ENCODE measurements at regions not wholly inside any gene's neighbourhood (a gene's known extent, or its start where the extent isn't known, plus 50 kb on each side); places are given as distances from the start of the nearest gene placed in this dataset.

DNA sequence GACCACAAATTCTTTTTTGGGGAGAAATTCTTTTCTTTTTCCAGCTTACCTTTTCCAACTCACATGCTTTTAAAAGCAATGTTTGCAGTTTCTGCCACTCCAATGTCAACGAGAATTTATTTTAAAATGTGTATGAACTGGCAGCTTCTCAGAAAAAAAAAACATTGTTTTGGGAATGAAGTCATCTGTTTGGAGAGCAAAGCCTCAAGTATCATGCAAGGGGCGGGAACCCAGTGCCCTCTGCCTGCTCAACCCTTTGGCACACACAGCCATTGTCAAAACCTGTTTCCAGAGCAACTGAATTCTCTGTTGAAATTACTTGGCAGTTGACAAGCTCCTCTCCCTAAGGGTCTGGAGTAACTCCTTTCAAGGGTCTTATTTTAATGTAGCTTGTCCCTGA is 128.5 kb downstream of the QPCT start:
- peak; percentile 53 for DNase-seq

- no peak for DNase-seq
These were observed 132.0 kb downstream of the QPCT start for GRCh38 chr2:37476411-37476810.

GRCh38 chr2:37477921-37478320 is 133.5 kb downstream of the QPCT start:
- DNase-seq = no peak

DNA sequence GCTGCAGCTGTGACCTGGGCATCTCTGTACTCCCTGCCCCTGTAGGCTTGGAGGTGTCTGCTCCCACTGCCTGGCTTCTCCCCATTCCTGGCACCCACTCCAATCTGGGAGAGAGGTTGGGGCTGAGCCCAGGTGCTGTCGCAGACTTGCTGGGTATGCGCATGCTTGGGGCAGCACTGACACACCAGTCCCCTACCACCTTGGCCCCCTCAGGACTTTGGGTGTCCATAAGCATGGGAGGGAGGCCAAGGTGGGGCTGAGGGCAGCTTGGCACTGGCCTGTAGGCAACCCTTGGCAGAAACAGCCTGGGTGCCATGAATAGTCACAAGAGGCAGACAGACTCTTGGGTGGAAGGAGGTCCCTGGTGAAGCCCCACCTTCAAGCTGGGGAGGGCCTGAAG is 136.8 kb downstream of the QPCT start:
- no peak for DNase-seq

DNA sequence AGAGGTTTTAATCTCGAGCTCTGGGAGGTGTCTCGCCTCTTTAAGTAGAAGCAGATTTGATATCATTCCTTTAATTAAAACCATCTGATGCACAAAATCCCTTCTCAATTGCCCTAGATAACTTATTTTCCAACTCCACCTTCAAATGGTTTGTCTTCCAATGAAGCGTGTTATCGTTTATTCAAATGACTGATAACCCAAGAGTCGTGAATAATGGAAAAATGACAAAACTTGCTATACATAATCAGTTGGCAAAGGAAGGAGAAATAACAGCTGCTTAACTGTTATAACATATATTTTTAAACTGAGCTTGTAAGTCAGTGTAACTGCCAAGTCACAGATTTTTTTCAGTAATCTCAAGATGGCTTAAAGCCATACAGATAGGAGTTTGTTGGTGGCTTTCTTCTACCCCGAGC is 144.6 kb downstream of the QPCT start:
- DNase-seq = no peak

- DNase-seq = no peak
These were observed 145.1 kb downstream of the QPCT start for GRCh38 chr2:37489536-37489935.

- no peak for DNase-seq
These were observed 149.0 kb downstream of the QPCT start for GRCh38 chr2:37493425-37493824.

- DNase-seq = no peak
These were observed 154.7 kb downstream of the QPCT start for GRCh38 chr2:37499113-37499512.

DNA sequence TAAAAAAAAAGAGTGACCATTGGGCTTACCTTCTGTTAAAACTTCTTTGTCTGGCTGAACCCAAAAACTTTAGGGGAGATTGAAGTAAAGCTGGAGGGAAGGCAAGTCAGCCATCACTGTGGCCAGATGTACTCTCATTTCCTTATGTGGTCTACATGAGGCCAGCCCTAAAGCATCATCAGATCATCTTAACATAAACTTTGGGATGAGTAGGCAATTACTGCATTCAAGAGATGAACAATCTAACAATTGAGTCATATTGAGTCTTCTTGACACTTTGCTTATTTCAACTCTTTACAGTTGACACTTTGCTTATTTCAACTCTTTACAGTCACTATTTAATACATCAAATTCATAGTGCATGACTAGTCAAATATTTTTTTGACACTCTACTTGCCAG is 155.6 kb downstream of the QPCT start:
- no peak for DNase-seq

GRCh38 chr2:37501113-37501512 is 156.7 kb downstream of the QPCT start:
- no peak for DNase-seq

DNA sequence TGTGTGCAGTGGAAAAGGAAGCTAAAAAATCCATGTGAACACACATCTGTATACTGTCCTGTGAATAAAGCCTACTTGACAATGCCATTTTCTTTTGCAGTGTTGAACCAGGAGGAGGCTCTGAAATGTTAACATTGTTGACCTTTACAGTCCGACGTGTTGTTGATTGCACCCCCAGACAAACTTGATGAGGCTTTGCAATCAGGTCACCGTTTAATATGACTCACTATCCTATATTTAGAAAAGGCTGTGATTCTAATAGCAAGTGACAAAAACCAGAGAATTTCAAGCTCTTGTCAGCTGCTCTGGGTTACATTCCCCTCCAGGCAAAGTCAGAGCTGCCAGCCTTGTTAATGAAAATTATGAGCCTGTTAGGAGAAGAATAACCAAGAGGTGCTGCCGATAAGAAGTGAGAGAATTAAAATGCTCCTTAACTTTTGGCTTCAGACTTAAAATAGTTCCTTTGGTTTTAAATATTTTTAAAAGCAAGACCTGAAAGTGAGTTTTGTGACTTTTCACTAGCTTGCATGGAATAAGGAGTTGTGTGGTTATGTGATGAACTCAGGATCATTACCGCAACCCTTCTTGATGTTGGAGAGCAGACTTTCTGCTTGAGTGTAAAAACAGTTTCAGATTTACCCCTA is 162.1 kb downstream of the QPCT start:
- peak; percentile 46 for DNase-seq

DNA sequence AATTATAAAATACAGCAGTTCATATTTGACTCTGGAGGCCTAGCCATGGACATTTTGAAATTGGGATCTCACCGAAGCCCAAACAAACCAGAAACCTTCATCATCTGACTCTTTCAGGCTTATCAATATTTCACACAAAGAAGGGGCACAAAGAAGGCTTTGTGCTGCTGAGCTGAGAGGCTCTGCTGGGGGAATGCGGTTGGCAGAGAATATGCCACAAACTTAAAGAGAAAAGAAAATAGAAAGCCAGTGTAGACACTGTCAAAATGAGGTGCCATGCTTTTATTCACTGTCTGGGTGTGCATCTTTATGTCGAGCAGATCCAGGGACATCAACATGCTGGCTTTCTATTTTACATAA is 162.6 kb downstream of the QPCT start:
- DNase-seq = no peak

DNA sequence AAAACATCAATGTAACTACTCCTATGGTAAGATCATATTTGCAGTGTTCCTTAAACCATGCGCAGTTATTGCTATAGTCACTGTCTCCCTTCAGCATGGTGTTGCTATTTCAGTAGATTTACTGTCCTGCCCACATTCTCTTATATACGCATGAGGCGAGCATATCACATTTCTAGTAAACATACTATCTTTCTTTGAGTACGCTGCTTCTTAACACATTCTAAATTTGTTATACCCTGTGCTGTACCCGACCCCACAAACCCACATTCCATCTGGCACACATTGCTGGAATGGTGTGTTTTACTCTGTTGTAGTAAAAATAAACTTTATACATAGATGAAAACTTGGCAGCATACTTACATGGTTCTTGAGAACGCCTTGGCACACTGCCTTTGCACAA is 163.3 kb downstream of the QPCT start:
- no peak for DNase-seq

- no peak for DNase-seq
These were observed 158.5 kb downstream of the CDC42EP3 start for GRCh38 chr2:37512971-37513370.

DNA sequence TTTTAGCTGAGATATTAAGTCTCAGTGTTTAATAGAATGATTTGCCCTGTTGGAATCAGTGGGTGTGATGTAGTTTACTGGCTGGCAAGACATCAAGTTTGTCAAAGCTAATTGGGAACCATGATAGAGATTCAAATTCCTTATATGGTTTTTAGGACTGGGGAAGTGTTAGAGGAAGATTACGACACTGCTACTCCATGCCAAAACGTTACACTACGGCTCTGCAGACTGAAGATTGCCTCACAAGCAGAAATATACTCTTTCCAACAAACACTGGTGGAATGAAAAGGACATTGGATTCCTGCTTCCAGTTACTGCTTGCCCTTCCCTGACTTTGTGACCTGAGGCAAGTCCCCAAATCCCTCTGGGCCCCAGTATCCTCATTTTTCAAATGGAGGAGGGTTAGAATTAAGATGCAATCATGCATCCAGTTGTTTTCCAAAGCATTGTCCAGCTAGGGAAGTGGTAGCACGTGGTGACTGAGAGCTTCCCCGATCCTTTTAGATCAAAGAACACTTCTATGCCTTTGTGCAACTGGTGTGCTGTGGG is 147.6 kb downstream of the CDC42EP3 start:
- no peak for DNase-seq

DNA sequence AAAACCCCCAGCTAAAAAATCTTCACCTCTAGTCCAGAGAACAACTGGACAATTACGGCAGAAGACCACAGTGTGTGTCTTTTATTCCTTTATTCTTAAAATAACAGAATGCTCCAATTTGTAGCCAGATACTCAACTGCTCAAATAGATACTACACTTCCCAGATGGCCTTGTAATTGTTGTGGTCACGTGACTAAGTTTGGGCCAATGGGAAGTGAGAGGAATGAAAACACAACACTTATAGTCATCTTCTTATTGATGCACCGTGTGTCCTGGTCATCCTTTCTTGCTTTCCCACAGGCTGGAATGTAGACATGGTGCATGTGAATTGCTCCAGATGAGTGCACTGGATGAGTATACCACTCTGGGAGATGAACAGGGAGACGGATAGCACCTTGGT is 145.1 kb downstream of the CDC42EP3 start:
- no peak for DNase-seq

DNA sequence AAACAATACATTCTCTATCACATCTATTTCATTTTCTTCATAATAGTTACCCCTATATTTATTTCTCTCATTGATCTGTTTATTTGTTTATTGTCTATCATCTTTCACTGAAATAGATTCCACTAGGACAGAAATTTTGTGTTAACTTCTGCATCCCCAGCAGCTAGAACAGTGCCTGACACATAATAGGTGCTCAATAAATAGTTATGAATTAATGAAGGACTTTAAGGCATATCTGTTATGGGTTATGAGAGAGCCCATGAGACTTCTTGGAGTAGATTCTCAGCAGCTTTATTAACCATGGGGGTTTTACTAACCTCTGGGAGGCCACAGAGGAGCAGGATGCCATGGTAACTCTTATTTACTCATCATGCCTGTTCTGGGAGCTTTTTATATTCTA is 144.6 kb downstream of the CDC42EP3 start:
- no peak for DNase-seq

DNA sequence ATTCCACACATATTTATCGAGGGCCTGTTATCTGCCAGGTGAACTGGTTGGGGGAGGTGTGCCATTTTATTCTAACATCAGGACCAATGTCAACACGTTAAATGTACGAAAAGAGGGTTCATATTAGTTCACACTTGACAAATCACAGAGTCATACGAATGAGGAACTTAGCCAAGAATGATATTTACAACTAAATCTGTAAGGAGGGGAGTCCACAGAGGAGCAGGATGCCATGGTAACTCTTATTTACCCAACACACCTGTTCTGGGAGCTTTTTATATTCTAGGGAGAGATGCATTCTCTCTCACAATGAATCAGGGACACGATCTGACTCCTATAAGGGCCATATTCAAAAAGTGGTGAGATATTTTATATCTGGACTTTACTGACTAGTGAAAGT is 144.1 kb downstream of the CDC42EP3 start:
- peak; percentile 41 for DNase-seq

GRCh38 chr2:37529830-37530415 is 141.5 kb downstream of the CDC42EP3 start:
- DNase-seq = no peak

DNA sequence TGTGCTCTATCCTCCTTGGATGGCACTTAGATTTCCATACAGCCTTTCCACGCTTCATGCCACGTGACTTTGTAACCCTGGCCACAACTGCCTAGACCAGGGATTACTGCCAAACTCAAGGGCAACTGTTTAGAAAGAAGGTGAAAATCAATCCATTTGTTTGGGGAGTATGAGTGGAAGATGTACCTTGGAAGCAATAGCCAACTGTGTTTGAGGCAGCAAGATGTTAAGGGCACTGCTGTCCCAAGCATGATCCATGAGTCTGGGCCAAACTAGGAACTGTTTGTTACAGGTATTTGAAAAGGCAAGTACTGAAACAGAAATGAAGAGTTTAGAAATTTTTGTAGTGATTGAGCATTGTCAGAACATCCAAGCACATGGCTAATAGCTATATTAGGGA is 138.9 kb downstream of the CDC42EP3 start:
- no peak for DNase-seq

DNA sequence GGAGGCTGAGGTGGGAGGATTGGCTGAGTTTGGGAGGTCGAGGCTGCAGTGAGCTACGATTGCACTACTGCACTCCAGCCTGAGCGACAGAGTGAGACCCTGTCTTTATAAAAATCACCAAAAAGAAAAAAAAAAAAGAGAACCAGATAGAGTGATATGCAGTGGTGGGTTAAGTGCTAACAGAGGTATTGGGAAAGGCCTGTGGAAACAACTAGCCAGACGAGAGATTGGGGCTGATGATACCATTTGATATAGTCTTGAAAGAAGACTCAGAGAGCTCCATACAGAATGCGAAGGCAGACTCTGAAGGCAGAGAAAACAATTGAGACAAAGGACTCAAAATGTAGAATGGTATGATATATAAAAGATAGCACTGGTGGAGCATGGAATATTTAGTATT is 134.1 kb downstream of the CDC42EP3 start:
- no peak for DNase-seq

- no peak for DNase-seq
These were observed 129.9 kb downstream of the CDC42EP3 start for GRCh38 chr2:37541516-37541915.

- DNase-seq = no peak
These were observed 127.4 kb downstream of the CDC42EP3 start for GRCh38 chr2:37543999-37544557.

DNA sequence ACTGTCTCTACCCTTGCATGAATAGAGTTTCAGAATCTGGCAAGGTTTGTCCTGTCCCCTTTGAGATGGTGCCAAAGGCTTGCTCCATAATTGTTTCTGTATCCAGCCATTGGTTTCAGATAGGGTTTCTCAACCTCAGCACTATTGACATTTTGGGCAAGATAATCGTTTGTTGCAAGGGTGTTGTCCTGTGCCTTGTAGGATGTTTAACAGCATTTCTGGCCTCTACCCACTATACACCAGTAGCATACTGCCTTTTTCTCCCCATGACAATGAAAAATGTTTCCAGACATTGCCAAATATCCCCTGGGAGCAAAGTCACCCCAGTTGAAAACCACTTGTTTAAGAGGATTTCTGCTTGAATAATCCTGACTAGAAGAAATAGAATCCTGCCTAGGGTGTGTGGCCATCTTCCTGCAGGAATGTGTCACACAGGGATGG is 126.8 kb downstream of the CDC42EP3 start:
- no peak for DNase-seq

DNA sequence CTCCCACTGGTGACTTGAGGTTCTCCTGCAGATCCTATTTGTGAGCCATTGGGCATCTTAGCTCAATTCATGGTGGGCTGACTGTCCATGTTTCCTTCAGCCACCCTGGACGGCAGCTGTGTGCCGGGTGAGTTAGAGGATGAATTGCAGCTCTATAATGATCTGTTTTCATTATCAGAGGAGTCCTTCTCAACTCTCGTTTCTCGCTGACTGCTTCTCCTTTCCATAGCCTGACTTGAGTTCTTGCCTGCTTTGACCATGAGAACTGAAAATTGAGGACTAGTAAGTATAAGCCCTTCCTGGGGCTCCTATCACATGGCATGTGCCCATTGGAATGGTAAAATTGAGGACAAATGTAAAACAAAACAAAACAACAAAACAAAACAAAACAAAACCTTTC is 121.8 kb downstream of the CDC42EP3 start:
- DNase-seq = no peak

Measured in SHP77 treated with DMSO at 0.1 percent for 48 hours (cell line).